Liver (tissue), 8 donors: ENCODE measurements at regions not wholly inside any gene's neighbourhood (a gene's known extent, or its start where the extent isn't known, plus 50 kb on each side); places are given as distances from the start of the nearest gene placed in this dataset.

Source experiments
- DNase-seq: peaks from one replicate; pipeline ENCODE4 v3.0.0-alpha.2; 2017; ENCODE audit warnings: low spot score
- H3K27ac ChIP-seq, 2 donors: one replicate each; pipeline ENCODE4 v1.7.0; 2013; ENCODE audit warnings: inconsistent platforms in 2 of 2, low read length in 2 of 2, control low read depth in 1 of 2, low read depth in 1 of 2, mild to moderate bottlenecking in 1 of 2
- H3K27me3 ChIP-seq, 4 donors: one replicate each; pipeline versions ENCODE4 v1.6.1 to v1.7.0; 2013; ENCODE audit warnings: low read length in 3 of 4, inconsistent platforms in 1 of 4, mild to moderate bottlenecking in 1 of 4, moderate library complexity in 1 of 4; ENCODE audit not compliant: control insufficient read depth in 4 of 4, insufficient read depth in 4 of 4
- H3K36me3 ChIP-seq, 4 donors: one replicate each; pipeline versions ENCODE4 v1.6.1 to v1.7.0; 2013; ENCODE audit warnings: low read length in 3 of 4, mild to moderate bottlenecking in 3 of 4, low read depth in 1 of 4, moderate library complexity in 1 of 4; ENCODE audit not compliant: control insufficient read depth in 4 of 4, insufficient read depth in 3 of 4
- H3K4me1 ChIP-seq, 4 donors: one replicate each; pipeline versions ENCODE4 v1.6.1 to v1.7.0; 2013; ENCODE audit warnings: low read length in 3 of 4, mild to moderate bottlenecking in 3 of 4, moderate library complexity in 1 of 4; ENCODE audit not compliant: control insufficient read depth in 4 of 4, insufficient read depth in 4 of 4
- H3K4me3 ChIP-seq, 3 donors: one replicate each; pipeline versions ENCODE4 v1.6.1 to v1.7.0; 2013; ENCODE audit warnings: low read length in 3 of 3, control low read depth in 1 of 3, low read depth in 1 of 3, mild to moderate bottlenecking in 1 of 3
- H3K9ac ChIP-seq, 2 donors: one replicate each; pipeline ENCODE4 v1.7.0; 2013; ENCODE audit warnings: low read length in 2 of 2, mild to moderate bottlenecking in 2 of 2, moderate library complexity in 2 of 2, control low read depth in 1 of 2, low read depth in 1 of 2
- H3K9me3 ChIP-seq, 4 donors: one replicate each; pipeline versions ENCODE4 v1.6.1 to v1.7.0; 2013; ENCODE audit warnings: low read length in 3 of 4; ENCODE audit not compliant: control insufficient read depth in 4 of 4
- ATF3 ChIP-seq: IDR thresholded peaks from 2 replicates; pipeline ENCODE4 v1.6.1; 2016; ENCODE audit warnings: antibody characterized with exemption
- CTCF ChIP-seq: fragments of 150-350 bp; IDR thresholded peaks from 2 replicates; pipeline ENCODE4 v1.5.1; 2017; ENCODE audit warnings: improper control_type of control experiment, low read depth, low read length; ENCODE audit not compliant: missing input control
- EGR1 ChIP-seq, 2 donors: IDR thresholded peaks; 2 replicates each; pipeline ENCODE4 v1.6.1; 2016 to 2018; ENCODE audit warnings: antibody characterized with exemption in 2 of 2, low read depth in 2 of 2
- FOXA1 ChIP-seq: IDR thresholded peaks from 2 replicates; pipeline ENCODE4 v1.6.1; 2016; ENCODE audit warnings: antibody characterized with exemption
- FOXA2 ChIP-seq: IDR thresholded peaks from 2 replicates; pipeline ENCODE4 v1.6.1; 2016; ENCODE audit warnings: antibody characterized with exemption
- GABPA ChIP-seq, 2 donors: IDR thresholded peaks in 1 of 2; conservative IDR thresholded peaks in 1 of 2; 2 replicates each; pipeline ENCODE4 v1.6.1; 2016; ENCODE audit warnings: antibody characterized with exemption in 2 of 2, mild to moderate bottlenecking in 1 of 2, moderate library complexity in 1 of 2
- HNF4A ChIP-seq, 2 donors: conservative IDR thresholded peaks; 2 replicates each; pipeline ENCODE4 v1.6.1; 2016; ENCODE audit warnings: antibody characterized with exemption in 2 of 2, mild to moderate bottlenecking in 2 of 2
- HNF4G ChIP-seq: IDR thresholded peaks from 2 replicates; pipeline ENCODE4 v1.6.1; 2016; ENCODE audit warnings: antibody characterized with exemption
- JUND ChIP-seq, 2 donors: IDR thresholded peaks; 2 replicates each; pipeline ENCODE4 v1.6.1; 2016; ENCODE audit warnings: antibody characterized with exemption in 2 of 2
- MAX ChIP-seq: IDR thresholded peaks from 2 replicates; pipeline ENCODE4 v1.6.1; 2016; ENCODE audit warnings: antibody characterized with exemption
- NR2F2 ChIP-seq: IDR thresholded peaks from 2 replicates; pipeline ENCODE4 v1.6.1; 2016; ENCODE audit warnings: antibody characterized with exemption
- RAD21 ChIP-seq, 2 donors: IDR thresholded peaks; 2 replicates each; pipeline ENCODE4 v1.6.1; 2016; ENCODE audit warnings: antibody characterized with exemption in 2 of 2, mild to moderate bottlenecking in 2 of 2
- REST ChIP-seq: IDR thresholded peaks from 2 replicates; pipeline ENCODE4 v1.6.1; 2016; ENCODE audit warnings: antibody characterized with exemption, mild to moderate bottlenecking
- RXRA ChIP-seq, 2 donors: IDR thresholded peaks; 2 replicates each; pipeline ENCODE4 v1.6.1; 2017 to 2018; ENCODE audit warnings: antibody characterized with exemption in 2 of 2, mild to moderate bottlenecking in 1 of 2
- SP1 ChIP-seq: IDR thresholded peaks from 2 replicates; pipeline ENCODE4 v1.6.1; 2018; ENCODE audit warnings: antibody characterized with exemption, mild to moderate bottlenecking
- TAF1 ChIP-seq: conservative IDR thresholded peaks from 2 replicates; pipeline ENCODE4 v1.6.1; 2016; ENCODE audit warnings: antibody characterized with exemption, mild to moderate bottlenecking
- YY1 ChIP-seq: IDR thresholded peaks from 2 replicates; pipeline ENCODE4 v1.6.1; 2016; ENCODE audit warnings: antibody characterized with exemption, mild to moderate bottlenecking
- ZBTB33 ChIP-seq: IDR thresholded peaks from 2 replicates; pipeline ENCODE4 v1.6.1; 2016; ENCODE audit warnings: antibody characterized with exemption
- WGBS: extraction: QIAGEN DNeasy Blood & Tissue Kit; methylation state at CpG from one replicate; pipeline ENCODE4 v1.1.7; 2013; 5-methylcytosine and 5-hydroxymethylcytosine counted together
- donor health status: healthy.
- donor health status: healthy.
- donor health status: healthy.
- donor health status: healthy.
- donor health status: healthy.

GRCh38 chr10:83663918-83664317 is 475.4 kb upstream of the GHITM start:
- Histone ChIP-seq H3K4me3 (no peak overlapping the region), H3K4me1 (no peaks in the 10 kb centered on the region), H3K27me3 (no peaks in the 10 kb centered on the region), H3K27ac (no peak overlapping the region), H3K9me3 (no peaks in the 10 kb centered on the region), H3K36me3 (no peaks in the 10 kb centered on the region), H3K9ac (no peak overlapping the region)
- no peak for DNase-seq
- 88% methylated on average over 3 of the region's 3 CpGs for WGBS
- TF ChIP-seq RXRA (IDR thresholded peaks at IDR 0.05) = no peak
- no peak for TF ChIP-seq CTCF
- TF ChIP-seq HNF4G = no peak
- TF ChIP-seq MAX = no peak
- TF ChIP-seq SP1 = no peak
- no peak for TF ChIP-seq FOXA2
- no peak for TF ChIP-seq NR2F2
- TF ChIP-seq TAF1 = no peak
- TF ChIP-seq FOXA1 = no peak
- TF ChIP-seq EGR1 (IDR thresholded peaks at IDR 0.05; ENCODE audit: low read depth in 2 of 2) = no peak
- no peak for TF ChIP-seq ZBTB33
- no peak for TF ChIP-seq RAD21 (IDR thresholded peaks at IDR 0.05)
- TF ChIP-seq REST = no peak
- no peak for TF ChIP-seq JUND (IDR thresholded peaks at IDR 0.05)
- TF ChIP-seq GABPA (IDR thresholded peaks at IDR 0.05 in 1 of 2, conservative IDR thresholded peaks at IDR 0.05 in 1 of 2) = no peak
- no peak for TF ChIP-seq YY1
- TF ChIP-seq ATF3 = no peak
- TF ChIP-seq HNF4A (conservative IDR thresholded peaks at IDR 0.05) = no peak

- WGBS = 85% methylated on average over 3 of the region's 3 CpGs
- no peaks in the 10 kb centered on the region for H3K36me3 ChIP-seq
- no peak overlapping the region for H3K4me3 ChIP-seq
- no peak overlapping the region for H3K27ac ChIP-seq
- no peaks in the 10 kb centered on the region for H3K27me3 ChIP-seq
- H3K4me1 ChIP-seq = no peaks in the 10 kb centered on the region
- DNase-seq = no peak
- no peaks in the 10 kb centered on the region for H3K9me3 ChIP-seq
- no peak overlapping the region for H3K9ac ChIP-seq
- no peak for TF ChIP-seq GABPA (IDR thresholded peaks at IDR 0.05 in 1 of 2, conservative IDR thresholded peaks at IDR 0.05 in 1 of 2)
- TF ChIP-seq RXRA (IDR thresholded peaks at IDR 0.05) = no peak
- no peak for TF ChIP-seq SP1
Observed at GRCh38 chr10:83666762-83667161, 472.5 kb upstream of the GHITM start.
